HG03378 (cell line): ENCODE measurements at regions not wholly inside any gene's neighbourhood (a gene's known extent, or its start where the extent isn't known, plus 50 kb on each side); places are given as distances from the start of the nearest gene placed in this dataset.
"Not testable (repeated sequence)": the region's sequence is repeated elsewhere in the genome, so short reads cannot be mapped to it uniquely, and the experiment has no call there.

Source experiments
- ATAC-seq: cut with Tn5 transposase; IDR thresholded peaks from one replicate; pipeline ENCODE4 v1.9.1; 2021; ENCODE audit warnings: mild to moderate bottlenecking, moderate library complexity; ENCODE audit not compliant: unreplicated experiment

DNA sequence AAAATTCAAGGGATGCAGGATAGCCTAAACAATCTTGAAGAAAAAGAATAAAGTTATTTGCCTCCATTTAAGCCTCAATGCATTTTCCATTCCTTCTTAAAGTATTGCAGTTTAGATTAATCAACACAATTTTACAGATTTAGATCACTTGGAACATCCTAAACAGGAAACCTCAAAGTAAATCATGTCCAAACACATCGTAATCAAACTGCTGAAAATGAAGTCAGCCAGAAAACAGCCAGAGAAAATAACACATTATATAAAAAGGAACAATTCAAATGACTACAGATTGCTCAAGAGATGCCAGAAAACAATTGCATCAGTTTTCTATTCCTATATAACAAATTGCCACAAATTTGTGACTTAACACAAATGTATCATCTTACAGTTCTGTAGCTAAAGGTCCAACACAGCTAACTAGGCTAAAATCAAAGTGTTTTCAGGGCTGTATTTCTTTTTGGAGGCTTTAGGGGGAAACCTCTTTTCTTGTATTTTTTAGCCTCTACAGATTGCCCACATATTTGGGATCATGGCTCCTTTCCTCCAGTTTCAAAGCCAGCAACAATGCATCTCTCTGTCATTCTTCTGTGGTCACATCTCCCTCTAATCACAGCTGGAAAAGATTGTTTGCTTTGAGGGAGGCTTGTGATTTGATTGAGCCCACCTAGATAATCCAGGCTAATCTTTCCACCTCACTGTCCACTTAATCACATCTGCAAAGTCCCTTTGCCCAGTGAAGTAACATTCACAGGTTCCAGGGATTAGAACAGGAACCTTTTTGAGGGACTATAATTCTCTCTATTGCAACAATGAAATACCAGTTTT is 543.3 kb upstream of the UBE2E2 start:
- no peak for ATAC-seq

DNA sequence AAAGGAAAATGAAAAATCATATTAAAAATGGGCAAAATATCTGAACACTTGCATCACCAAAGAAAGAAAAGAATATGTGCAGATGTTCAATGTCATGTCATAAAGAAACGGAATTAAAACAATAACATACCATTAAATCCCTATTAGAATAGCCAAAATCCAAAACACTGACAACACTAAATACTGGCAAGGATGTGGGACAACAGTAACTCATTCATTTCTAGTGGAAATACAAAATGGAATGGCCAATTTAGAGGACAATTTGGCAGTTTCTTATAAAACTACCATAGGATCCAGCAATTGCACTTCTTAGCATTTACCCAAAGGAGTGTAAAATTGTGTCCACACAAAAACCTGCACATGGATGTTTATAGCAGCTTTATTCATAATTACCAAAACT is 542.5 kb upstream of the UBE2E2 start:
- ATAC-seq = no peak

DNA sequence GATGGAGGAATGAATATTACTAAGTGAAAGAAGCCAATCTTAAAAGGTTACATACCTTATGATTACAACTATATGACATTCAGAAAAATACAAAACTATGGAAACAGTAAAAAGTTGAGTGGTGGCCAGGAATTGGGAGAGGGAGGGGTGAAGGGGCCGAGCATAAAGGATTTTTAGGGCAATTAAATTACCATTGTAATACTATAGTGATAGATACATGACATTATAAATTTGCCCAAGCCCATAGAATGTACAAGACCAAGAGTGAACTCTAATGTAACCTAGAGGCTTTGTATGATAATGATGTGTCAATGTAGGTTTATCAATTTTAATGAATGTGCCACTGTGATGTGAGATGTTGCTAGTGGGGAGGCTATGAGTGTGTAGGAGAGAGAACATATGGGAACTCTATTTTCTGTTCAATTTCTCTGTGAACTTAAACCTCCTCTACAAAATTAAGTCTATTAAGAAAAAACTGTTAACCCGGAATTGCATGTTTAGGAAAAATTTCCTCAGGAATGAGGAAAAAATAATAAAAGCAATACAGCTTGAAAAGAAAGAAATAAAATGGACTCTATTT is 541.9 kb upstream of the UBE2E2 start:
- ATAC-seq = no peak

GRCh38 chr3:22665528-22665927 is 537.6 kb upstream of the UBE2E2 start:
- no peak for ATAC-seq

- ATAC-seq = no peak
Observed at GRCh38 chr3:22666736-22667135, 536.4 kb upstream of the UBE2E2 start.

GRCh38 chr3:22671848-22672247 is 531.3 kb upstream of the UBE2E2 start:
- no peak for ATAC-seq

DNA sequence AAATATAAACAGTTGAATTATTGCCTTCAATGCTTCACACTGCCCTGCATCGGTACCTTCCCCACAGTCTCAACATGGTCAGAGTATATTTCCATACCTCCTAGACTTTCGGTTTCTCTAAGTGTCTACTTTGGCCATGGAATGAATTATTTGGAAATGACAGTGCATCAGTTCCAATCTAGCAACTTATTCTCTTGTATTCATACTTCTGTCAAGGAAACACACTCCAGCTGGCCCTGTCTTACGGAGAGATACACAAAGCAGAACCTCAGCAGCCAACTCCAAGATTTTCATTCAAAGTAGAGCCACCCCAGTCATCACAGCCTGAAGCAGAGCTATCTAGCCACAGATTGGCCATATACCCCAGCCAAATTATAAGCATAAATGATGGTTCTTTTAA is 518.4 kb upstream of the UBE2E2 start:
- no peak for ATAC-seq

GRCh38 chr3:22685597-22685996 is 517.5 kb upstream of the UBE2E2 start:
- no peak for ATAC-seq

DNA sequence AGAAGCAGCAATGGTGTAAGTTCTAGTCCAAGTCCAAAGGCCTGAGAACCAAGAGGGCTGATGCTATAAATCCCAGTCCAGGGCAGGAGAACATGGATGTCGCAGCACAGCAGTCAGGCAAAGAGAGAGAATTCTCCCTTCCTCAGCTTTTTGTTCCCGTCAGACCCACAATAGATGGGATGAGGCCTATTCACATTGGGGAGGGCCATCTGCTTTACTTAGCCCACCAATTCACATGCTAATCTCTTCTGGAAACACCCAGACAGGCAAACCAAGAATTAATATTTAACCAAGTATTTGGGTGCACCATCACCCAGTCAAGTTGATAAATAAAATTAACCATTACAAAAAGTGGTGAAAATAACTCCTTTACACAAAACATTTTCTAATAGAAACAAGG is 511.7 kb upstream of the UBE2E2 start:
- no peak for ATAC-seq

DNA sequence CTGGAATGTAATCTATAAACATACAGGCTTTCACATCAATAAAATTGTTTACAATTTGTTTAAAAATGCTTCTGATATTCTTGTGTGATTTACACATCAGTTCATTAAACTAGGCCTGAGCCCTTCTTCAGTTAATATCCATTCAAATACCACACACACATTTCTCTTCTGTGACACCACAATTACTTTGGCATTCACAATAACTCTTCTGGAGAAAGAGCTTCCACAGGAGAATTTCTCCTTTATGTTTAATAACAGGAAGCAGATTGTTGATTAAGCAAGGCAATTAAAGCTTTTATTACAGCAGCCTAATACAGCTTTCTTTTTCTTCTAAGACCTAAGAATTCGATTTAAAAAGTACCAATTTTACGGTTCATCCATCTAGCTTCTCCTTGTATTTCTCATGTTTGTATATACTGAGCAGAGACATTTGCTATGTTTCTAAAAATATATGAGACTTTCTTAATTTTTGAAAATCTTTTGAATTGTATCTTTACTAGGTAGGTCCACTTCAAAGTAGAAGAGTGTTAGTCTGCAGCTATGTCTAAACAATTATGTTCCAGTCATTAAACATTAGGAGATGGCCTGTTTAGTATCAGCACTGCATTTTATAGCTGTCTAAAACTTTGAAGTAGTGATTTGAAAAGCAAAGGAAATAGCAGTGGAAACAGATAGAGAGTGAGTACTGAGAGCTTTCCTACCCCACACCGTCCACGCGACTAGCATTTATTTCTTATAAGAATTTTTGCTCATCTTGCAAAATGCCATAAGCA is 511.1 kb upstream of the UBE2E2 start:
- no peak for ATAC-seq

GRCh38 chr3:22700876-22701275 is 502.3 kb upstream of the UBE2E2 start:
- no peak for ATAC-seq

DNA sequence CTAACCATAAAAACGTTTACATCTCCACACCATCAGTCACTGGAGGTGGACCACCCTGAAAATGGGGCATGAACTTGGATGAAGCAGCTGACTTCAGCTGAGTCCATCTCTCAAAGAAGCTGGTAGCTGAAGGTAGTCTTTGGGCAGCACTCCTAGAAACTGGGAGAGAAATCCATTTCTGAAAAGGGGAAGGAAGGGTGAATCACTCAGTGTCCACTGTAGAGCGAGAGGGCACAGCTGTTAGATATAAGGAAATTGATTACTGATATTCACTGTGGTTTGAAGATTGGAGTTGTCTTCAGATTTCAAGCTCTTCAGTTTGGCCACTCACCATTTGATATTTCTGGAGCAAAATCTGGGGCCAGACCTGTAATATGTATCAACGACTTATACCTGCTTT is 499.0 kb upstream of the UBE2E2 start:
- ATAC-seq = no peak

- ATAC-seq = no peak
Observed at GRCh38 chr3:22704571-22705354, 498.4 kb upstream of the UBE2E2 start.

DNA sequence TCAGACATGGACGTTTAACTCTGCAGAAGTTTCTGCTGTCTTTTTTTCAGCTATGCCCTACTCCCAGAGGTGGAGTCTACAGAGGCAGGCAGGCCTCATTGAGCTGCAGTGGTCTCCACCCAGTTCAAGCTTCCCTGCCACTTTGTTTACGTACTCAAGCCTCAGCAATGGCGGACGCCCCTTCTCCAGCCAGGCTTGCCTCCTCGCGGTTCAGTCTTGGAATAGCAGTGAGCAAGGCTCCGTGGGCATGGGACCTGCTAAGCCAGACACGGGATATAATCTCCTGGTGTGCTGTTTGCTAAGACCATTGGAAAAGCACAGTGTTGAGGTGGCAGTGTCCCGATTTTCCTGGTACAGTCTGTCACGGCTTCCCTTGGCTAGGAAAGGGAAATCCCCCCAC is 496.2 kb upstream of the UBE2E2 start:
- ATAC-seq = not testable (repeated sequence)

DNA sequence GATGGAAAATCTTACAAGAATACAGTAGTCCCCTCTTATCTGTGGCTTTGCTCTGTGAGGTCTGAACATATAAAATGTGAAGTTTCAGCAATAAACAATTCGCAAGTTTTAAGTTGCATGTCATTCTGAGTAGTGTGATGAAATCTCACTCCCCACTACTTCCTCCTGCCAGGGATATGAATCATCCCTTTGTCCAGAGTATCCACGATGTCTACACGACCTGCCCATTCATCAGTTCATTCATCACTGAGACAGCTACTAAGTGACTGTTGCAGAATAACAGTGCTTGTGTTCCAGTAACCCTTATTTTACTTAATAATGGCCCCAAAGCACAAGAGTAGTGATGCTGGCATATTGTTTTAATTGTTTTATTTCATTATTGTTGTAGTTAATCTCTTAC is 489.2 kb upstream of the UBE2E2 start:
- ATAC-seq = no peak

DNA sequence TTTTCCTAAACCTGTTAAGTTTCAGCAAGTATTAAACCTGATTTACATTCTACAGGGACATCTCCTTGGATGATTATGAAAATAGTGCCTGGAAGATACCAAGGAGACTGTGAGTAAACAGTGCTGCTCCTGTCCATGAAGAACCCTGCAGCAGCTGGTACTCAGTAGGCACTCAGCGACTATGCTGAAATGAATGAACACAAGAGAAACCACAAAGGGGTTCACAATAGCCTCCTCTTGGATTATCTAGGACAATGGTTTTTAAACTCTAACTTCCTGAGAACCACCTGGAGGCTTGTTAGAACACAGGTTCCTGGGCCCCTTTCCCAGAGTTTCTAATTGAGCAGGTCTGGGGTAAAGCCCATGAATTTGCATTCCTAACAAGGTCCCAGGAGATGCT is 488.4 kb upstream of the UBE2E2 start:
- no peak for ATAC-seq

DNA sequence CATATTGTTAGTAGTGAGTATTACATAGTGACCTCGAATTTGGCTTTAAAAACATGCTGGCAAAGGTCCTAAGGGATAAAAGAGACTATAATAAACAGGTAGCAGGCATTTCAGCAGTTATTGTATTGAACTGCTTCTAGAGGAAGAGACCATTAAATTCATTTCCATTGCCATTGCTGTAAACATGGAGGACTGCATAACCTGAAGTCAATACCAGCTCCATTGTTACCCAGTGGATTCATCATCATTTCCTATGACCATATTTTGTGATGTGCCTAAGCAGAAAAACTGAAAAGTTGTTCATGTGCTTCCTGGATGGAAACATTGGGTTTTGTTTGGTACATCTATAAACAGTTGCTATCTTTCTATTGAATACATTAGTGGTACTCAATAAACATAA is 482.5 kb upstream of the UBE2E2 start:
- no peak for ATAC-seq

DNA sequence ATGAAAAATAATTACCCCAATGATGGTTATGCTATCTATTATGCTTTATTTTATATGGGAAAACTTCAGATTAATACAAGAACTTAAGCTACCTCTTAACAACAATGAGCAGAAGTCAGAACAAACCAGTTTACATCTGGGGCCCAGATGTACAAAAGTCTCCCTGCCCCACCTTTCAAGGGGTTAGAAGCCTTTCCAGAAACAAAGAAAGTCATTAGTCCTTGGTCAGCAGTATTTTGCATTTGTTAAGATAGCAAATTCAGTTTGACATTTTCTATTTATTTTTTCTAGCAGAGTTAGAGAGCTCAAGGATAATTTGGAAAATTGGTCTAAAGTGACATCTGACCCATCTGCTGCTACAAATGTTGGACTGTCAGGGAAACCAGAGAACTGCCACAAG is 478.7 kb upstream of the UBE2E2 start:
- no peak for ATAC-seq

DNA sequence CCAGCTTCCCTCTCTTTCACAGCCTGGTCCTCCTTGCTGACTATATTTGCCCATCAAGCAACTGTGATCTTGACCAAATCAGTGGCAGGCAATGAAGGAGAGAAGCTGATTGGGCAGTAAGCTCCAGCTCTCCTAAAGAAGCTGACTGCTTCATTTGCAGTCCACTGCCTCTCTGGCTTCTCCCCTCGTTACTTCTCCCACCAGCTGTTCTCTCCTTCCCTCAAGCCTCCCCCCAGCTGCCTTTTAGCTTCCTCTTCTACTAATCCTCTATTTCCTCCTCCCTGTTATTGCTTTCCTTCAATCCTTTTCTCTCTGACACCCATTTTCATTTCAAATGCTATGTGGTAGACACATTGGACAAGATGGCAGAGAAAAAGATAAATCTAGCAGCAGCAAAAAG is 474.7 kb upstream of the UBE2E2 start:
- no peak for ATAC-seq

DNA sequence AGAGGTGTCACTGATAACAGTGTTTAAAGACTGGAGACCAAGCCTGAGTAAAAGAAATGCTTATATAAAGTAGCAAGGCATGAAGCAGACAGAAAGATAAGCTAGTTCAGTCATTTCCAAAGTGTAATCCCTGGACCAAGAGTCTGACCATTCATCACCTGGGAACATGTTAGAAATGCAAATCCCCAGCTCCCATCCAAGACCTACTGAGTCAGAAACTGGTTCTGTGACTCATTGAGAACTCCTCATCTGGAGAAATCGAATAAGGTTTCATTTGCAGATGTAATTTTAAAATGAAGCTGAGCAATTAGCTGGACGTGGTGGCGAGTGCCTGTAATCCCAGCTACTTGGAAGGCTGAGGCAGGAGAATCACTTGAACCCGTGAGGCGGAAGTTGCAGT is 473.9 kb upstream of the UBE2E2 start:
- ATAC-seq = no peak

DNA sequence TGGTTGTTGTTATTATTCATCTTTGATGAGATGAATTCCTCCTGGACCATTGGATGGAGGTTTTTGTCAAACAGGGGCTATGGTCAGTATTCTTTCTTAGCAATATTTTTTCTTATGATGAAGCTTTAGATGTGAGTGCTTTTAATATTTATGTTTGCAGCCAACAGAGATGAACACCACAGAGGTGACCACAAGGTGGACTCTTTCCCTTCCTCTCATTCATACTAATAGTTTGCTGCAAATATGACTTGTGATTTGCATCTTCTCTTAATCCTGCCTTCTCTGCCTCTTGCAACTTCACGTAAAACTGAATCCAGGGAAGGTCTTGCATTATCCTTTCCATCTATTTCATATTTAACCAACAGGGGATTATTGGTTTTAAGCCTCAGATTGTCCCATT is 473.1 kb upstream of the UBE2E2 start:
- no peak for ATAC-seq
